Stimulated activated CD4-positive, alpha-beta T cell treated with anti-CD3 and anti-CD28 coated beads, TNF-alpha, amount 100 ng/mL, for 4 hours (primary cell): ENCODE measurements at regions not wholly inside any gene's neighbourhood (a gene's known extent, or its start where the extent isn't known, plus 50 kb on each side); places are given as distances from the start of the nearest gene placed in this dataset.

Experiments used
- DNase-seq, 3 experiments: peaks; one replicate each; pipeline ENCODE4 v3.0.0-alpha.2; 2020; ENCODE audit warnings: low read depth in 3 of 3

GRCh38 chr2:212709280-212709679 is 170.7 kb upstream of the ERBB4 start:
- no peak for DNase-seq

- DNase-seq, result no peak
Observed at GRCh38 chr2:212708355-212708754, 169.8 kb upstream of the ERBB4 start.

DNA sequence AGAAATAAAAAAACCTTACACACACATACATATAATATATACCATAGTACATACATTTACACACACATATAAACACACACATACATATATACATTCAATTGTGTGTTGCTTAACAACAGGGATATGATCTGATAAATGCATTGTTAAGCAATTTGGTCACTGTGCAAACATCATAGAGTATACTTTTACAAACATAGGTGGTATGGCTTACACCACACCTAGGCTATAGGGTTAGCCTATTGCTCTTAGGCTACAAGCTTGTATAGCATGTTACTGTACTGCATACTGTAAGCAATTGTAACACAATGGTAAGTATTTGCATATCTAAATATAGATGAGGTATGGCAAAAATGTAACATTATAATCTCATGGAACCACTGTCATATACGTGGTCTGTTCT is 156.8 kb upstream of the ERBB4 start:
- no peak for DNase-seq

DNA sequence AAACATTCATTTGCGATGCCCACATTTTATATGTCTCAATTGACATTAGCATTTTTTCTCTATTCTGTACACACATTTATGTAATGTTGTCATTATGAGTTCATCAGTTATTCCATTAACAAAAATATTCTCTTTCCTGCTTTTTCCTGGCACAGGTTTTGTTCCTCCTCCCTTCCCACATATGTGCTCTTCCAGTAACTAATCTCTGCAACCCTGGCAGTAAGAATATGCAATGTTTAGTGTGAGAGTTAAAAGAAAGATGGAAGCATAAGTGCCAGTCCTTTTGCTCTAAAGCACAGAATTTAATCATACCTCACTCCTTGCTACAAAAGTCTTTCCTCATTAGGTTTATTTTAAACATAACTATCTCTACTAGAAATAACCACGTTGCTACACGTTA is 155.8 kb upstream of the ERBB4 start:
- DNase-seq, result no peak

- DNase-seq, result no peak
Observed at GRCh38 chr2:212692466-212692865, 153.9 kb upstream of the ERBB4 start.

DNA sequence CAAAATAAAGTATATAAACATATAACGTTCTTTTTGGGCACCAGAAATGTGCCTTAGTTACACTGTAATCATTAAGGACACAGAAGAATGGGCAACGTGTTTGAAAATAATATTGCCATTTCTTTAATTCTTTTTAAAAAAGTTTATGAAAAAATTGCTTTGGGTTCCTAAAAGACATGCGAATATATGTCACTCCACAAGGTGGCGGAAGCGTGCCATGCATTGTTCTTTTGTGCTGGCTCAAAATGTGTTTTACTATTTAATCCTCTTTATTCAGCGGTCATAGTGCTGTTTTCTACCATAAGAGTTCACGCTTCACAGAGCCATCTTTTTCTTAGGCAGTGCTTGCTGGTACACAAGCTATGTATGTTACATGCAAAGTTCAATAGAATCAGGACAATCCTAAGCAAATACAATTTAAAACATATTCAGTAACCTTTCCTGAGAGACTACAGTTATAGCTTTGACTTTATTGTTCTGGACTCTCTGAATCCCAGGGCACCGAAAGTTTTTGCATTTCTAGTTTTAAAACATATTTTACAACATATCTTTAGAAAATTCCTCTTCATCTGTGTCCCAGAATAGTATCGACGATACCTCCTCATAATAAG is 147.8 kb upstream of the ERBB4 start:
- DNase-seq, result peak in 2 of 3 experiments; percentile 3 to 5

- no peak for DNase-seq
Observed at GRCh38 chr2:212683346-212684097, 144.9 kb upstream of the ERBB4 start.

DNA sequence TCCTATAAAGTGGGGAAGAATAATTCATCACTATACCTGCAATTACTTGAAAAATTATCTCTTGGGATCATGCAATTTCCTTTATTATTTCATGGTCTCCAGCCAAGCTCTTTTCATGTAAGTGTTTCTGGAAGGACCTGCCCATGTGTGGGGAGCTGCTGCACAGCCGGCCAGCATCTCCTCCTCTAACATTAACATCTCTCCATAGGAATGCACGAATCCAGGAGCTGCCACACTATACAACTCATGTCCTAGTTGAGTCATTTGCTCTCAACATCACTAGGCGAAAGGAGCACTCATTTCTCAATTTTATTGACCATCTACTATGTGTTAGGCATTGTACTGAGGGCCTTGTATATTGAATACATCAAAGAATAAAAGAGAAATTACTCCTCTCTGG is 144.3 kb upstream of the ERBB4 start:
- DNase-seq, result no peak

GRCh38 chr2:212677466-212677865 is 138.9 kb upstream of the ERBB4 start:
- no peak for DNase-seq

- no peak for DNase-seq
Observed at GRCh38 chr2:212672186-212672585, 133.6 kb upstream of the ERBB4 start.

- no peak for DNase-seq
Observed at GRCh38 chr2:212669761-212670160, 131.2 kb upstream of the ERBB4 start.

- DNase-seq, result no peak
Observed at GRCh38 chr2:212667751-212668316, 129.2 kb upstream of the ERBB4 start.

- no peak for DNase-seq
Observed at GRCh38 chr2:212665948-212666347, 127.3 kb upstream of the ERBB4 start.

- no peak for DNase-seq
Observed at GRCh38 chr2:212659441-212659840, 120.8 kb upstream of the ERBB4 start.

DNA sequence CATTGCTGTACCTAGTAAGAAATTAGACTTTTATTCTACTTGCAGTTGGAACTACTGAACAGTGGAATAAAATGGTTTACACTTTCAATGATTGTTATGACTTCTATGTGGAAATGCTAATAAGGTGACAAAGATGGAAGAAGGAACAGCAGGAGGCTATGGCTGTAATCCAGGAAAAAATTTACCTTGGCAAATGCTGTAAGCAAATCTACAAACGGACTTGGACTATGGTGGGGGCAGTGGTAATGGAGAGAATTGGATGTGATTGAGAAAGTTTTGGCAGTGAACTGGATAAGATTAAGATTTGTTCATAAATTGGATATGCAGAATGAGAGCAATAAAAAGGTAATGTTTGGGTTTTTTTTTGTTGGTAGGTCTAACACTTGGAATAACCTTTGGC is 111.0 kb upstream of the ERBB4 start:
- no peak for DNase-seq

GRCh38 chr2:212646698-212647366 is 108.2 kb upstream of the ERBB4 start:
- DNase-seq, result no peak

GRCh38 chr2:212644195-212644837 is 105.7 kb upstream of the ERBB4 start:
- no peak for DNase-seq

DNA sequence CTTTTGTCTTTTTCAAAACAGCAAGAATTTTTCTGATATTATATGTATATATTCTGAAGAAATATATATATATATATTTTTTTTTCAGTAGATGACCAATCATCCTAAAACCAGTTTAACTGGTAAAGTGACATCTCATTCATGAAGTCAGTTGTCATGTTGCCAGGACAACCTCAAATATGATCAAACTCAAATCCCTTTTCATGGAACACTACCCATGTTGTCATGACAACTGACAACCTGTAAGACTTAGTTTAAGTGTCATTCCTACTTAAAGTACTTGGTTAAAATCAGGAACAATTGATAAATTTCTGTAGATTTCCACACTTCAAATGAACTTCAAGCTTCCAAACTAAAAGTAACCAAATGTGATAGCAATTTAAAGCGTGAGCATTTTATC is 101.8 kb upstream of the ERBB4 start:
- no peak for DNase-seq

DNA sequence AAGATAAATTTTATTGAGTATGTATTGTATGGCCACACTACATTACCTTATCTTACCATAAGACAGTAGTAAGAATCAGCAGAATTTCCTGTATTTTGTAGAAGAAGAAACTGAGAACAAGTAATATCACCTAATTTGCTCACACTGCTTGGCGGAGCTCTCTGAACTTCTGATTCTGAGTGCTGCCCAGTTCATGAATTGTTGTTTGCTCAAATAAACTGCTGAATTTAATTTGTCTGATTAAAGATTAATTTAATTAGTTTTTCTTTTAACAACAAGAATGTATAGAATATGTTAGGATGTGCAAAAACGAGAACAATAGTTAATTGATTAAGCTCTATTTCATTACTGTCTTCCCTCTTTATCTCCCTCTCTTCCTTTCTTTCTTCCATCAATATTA is 100.1 kb upstream of the ERBB4 start:
- no peak for DNase-seq

DNA sequence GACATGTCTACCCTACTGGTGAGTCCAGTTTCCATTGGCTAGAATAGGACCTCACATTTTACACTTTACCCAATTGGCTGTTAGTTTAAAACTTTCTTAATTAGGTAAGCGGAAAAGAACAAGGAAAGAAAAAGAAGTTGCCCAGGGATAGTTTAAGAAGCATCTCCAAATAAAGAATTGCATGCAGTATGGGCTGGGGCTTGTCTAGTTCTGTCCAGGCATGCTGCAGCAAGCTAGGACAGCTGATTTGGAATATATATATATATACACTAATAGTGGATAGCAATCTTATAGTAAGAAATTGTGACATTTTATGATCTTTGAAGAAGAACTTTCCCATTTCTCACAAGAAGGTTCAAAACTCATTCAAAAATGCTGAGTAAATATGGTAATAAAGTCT is 90.0 kb upstream of the ERBB4 start:
- DNase-seq, result no peak

DNA sequence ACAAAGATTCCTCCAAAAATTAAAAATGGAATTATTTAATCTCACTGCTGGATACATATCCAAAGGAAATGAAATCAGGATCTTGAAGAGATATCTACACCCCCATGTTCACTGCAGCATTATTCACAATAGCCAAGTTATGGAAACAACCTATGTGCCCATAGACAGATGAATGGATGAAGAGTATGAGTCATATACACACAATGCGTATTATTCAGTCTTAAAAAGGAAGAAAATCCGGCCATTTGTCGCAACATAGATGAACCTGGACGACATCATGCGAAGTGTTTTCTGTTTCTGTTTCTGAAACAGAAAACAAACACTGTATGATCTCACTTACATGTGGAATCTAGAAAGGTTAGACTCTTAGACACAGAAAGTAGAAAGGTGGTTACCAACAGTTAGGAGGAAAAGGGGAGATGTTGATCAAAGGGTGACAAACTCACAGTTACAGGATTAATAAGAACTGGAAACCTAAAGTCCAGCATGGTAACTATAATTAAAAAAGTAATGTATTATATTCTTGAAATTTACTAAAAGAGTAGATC is 87.8 kb upstream of the ERBB4 start:
- no peak for DNase-seq

GRCh38 chr2:212619954-212620353 is 81.4 kb upstream of the ERBB4 start:
- DNase-seq, result no peak
